Gastroesophageal sphincter (tissue), 4 donors: ENCODE measurements at regions not wholly inside any gene's neighbourhood (a gene's known extent, or its start where the extent isn't known, plus 50 kb on each side); places are given as distances from the start of the nearest gene placed in this dataset.

Source experiments
- ATAC-seq: fragments of 150-250 bp; one replicate; pipeline ENCODE4 v1.9.1; 2016; ENCODE audit warnings: mild to moderate bottlenecking, moderate library complexity
- H3K27ac ChIP-seq, 4 donors: fragments of 200-600 bp; sonication (generic) in 3 of 4; 1 replicate in 3 of 4; 2 replicates in 1 of 4; pipeline ENCODE4 v1.5.1; 2016 to 2019
- H3K27me3 ChIP-seq: fragments of 200-600 bp; sonication (generic); one replicate; pipeline ENCODE4 v1.5.1; 2019
- H3K36me3 ChIP-seq, 2 donors: fragments of 200-600 bp; sonication (generic); one replicate each; pipeline ENCODE4 v1.5.1; 2019; ENCODE audit warnings: control low read depth in 1 of 2
- H3K4me1 ChIP-seq, 3 donors: fragments of 200-600 bp; sonication (generic); 1 replicate in 2 of 3; 2 replicates in 1 of 3; pipeline ENCODE4 v1.5.1; 2016 to 2019; ENCODE audit warnings: control low read depth in 2 of 3
- H3K4me3 ChIP-seq, 2 donors: fragments of 200-600 bp; sonication (generic); one replicate each; pipeline ENCODE4 v1.5.1; 2019; ENCODE audit warnings: mild to moderate bottlenecking in 1 of 2, moderate library complexity in 1 of 2
- H3K9me3 ChIP-seq, 3 donors: fragments of 200-600 bp; sonication (generic); one replicate each; pipeline ENCODE4 v1.5.1; 2017 to 2019; ENCODE audit warnings: control low read depth in 2 of 3
- EP300 ChIP-seq: sonication (generic); formaldehyde crosslinking; IDR thresholded peaks from one replicate; pipeline ENCODE4 v1.6.1; 2017; ENCODE audit warnings: antibody characterized with exemption, mild to moderate bottlenecking
- POLR2A ChIP-seq, 2 donors: fragments of 450-650 bp; IDR thresholded peaks; one replicate each; pipeline ENCODE4 v1.6.1; 2017; ENCODE audit warnings: antibody characterized with exemption in 2 of 2, mild to moderate bottlenecking in 2 of 2, moderate library complexity in 1 of 2
- POLR2AphosphoS5 ChIP-seq: sonication (generic); formaldehyde crosslinking; IDR thresholded peaks from one replicate; pipeline ENCODE4 v1.6.1; 2017; ENCODE audit warnings: antibody characterized with exemption
- WGBS, 2 donors: methylation state at CpG; one replicate each; pipeline ENCODE4 v1.1.5; 2018; ENCODE audit warnings: low coverage in 1 of 2; 5-methylcytosine and 5-hydroxymethylcytosine counted together
- TF ChIP-seq, protein P1 (sequence below), 4 experiments: fragments of 200-600 bp in 2 of 4; fragments of 450-650 bp in 2 of 4; sonication (generic) in 1 of 4; IDR thresholded peaks; one replicate each; pipeline ENCODE4 v1.5.1; 2017 to 2019; ENCODE audit warnings: antibody characterized with exemption in 4 of 4, mild to moderate bottlenecking in 2 of 4, moderate library complexity in 2 of 4

DNA sequence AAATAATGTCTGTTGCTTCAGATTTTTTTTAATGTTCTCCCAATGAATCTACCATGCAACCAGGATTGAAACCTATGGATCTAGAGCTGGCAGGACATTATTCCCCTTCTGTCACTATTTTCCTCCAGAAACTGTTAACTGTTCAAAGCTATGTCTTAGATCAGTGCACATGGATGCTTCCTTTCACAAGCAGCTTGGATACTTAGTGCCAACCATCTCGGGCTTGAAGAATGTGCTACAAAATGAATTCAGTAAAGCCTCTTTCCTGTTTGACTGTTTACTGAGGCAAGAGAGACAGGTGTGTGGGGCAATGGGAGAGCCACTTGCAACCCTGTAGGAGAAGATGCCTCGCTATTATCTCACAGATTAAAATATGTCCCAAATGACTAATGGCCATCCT lies 774.8 kb downstream of the KCTD16 start:
- Histone ChIP-seq H3K27me3 (no peaks in the 10 kb centered on the region), H3K36me3 (no peaks in the 10 kb centered on the region), H3K9me3 (no peaks in the 10 kb centered on the region), H3K4me1 (no peaks in the 10 kb centered on the region), H3K27ac (no peak overlapping the region), H3K4me3 (no peak overlapping the region)
- TF ChIP-seq EP300 (no peak), POLR2A (IDR thresholded peaks at IDR 0.05) (no peak), POLR2AphosphoS5 (no peak)
- TF ChIP-seq, protein P1, sequence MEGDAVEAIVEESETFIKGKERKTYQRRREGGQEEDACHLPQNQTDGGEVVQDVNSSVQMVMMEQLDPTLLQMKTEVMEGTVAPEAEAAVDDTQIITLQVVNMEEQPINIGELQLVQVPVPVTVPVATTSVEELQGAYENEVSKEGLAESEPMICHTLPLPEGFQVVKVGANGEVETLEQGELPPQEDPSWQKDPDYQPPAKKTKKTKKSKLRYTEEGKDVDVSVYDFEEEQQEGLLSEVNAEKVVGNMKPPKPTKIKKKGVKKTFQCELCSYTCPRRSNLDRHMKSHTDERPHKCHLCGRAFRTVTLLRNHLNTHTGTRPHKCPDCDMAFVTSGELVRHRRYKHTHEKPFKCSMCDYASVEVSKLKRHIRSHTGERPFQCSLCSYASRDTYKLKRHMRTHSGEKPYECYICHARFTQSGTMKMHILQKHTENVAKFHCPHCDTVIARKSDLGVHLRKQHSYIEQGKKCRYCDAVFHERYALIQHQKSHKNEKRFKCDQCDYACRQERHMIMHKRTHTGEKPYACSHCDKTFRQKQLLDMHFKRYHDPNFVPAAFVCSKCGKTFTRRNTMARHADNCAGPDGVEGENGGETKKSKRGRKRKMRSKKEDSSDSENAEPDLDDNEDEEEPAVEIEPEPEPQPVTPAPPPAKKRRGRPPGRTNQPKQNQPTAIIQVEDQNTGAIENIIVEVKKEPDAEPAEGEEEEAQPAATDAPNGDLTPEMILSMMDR (IDR thresholded peaks at IDR 0.05): no peak
- 22 to 33% methylated on average over 1 of the region's 2 CpGs for WGBS, 2 donors
- ATAC-seq: no peak

DNA sequence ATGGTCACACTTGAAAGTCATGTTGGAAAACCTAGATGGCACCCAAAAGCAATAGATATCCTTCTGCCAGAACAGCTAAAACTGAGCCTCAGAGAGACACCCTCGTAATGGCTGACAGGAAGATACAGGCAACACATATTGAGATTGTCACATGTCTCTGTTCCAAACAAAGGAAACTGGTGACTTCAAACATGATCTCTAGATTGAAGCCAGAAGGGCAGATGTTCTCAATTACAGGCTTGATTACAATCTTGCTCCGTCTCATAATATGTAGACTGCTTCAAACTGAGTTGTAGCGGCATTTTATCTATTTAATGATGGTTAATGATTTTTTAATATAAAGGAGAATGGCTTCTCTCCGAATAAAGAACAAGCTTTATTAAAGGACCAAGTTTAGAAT lies 774.3 kb downstream of the KCTD16 start:
- Histone ChIP-seq H3K9me3 (no peaks in the 10 kb centered on the region), H3K4me3 (no peak overlapping the region), H3K36me3 (no peaks in the 10 kb centered on the region), H3K27me3 (no peaks in the 10 kb centered on the region), H3K27ac (no peak overlapping the region), H3K4me1 (no peaks in the 10 kb centered on the region)
- TF ChIP-seq POLR2A (IDR thresholded peaks at IDR 0.05) (no peak), POLR2AphosphoS5 (no peak), EP300 (no peak)
- TF ChIP-seq, protein P1 (IDR thresholded peaks at IDR 0.05): no peak
- ATAC-seq: no peak
- WGBS, 2 donors: 40 to 42% methylated on average over 4 of the region's 4 CpGs

DNA sequence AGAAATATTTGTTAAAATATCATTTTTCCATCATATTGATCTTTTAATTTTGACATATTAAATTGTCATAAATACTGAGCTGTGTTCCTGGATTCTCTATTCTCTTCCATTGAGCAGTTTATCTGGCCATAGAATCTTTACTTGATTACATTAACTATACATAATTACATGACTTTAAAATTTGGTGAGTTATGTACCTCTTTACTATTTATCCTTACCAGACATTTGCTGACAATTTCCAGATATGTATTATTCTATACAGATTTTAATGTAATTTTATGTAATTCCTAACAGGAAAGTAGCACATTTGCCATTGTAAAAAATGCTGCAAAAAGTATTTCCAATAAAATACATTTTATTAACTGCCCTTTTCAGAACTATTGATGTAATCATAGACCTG lies 770.3 kb downstream of the KCTD16 start:
- ATAC-seq: no peak
- Histone ChIP-seq H3K36me3 (no peaks in the 10 kb centered on the region), H3K9me3 (no peaks in the 10 kb centered on the region), H3K4me1 (no peaks in the 10 kb centered on the region), H3K4me3 (no peak overlapping the region), H3K27ac (no peak overlapping the region), H3K27me3 (no peaks in the 10 kb centered on the region)
- TF ChIP-seq, protein P1 (IDR thresholded peaks at IDR 0.05): no peak
- TF ChIP-seq EP300 (no peak), POLR2AphosphoS5 (no peak), POLR2A (IDR thresholded peaks at IDR 0.05) (no peak)

DNA sequence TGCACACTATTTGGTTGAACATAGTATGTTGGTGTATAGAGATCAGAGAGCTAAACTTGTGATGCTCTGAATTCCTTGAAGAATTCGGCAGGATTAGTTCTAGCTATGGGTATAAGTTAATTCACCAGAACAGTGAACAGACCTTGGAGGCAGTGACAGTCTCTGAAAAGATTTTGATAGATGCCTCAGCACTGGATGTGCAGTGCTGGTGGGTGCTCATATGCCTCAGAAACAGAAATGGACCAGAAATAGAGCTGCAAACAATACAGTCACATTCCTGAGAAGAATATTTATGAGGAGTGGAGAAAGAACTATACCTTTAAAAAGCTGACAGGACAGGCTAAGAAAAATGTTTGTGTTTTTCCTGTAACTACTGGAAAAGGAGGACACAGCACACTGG lies 747.7 kb downstream of the KCTD16 start:
- WGBS, 2 donors: 50% methylated on average over 1 of the region's 1 CpG
- H3K4me3 ChIP-seq: no peak overlapping the region
- no peak overlapping the region for H3K27ac ChIP-seq
- H3K9me3 ChIP-seq: no peaks in the 10 kb centered on the region
- H3K4me1 ChIP-seq: no peaks in the 10 kb centered on the region
- H3K36me3 ChIP-seq: no peaks in the 10 kb centered on the region
- ATAC-seq: no peak
- TF ChIP-seq, protein P1 (IDR thresholded peaks at IDR 0.05): no peak
- no peak for TF ChIP-seq EP300
- no peak for TF ChIP-seq POLR2AphosphoS5
- no peak for TF ChIP-seq POLR2A (IDR thresholded peaks at IDR 0.05)
- H3K27me3 ChIP-seq: no peaks in the 10 kb centered on the region

DNA sequence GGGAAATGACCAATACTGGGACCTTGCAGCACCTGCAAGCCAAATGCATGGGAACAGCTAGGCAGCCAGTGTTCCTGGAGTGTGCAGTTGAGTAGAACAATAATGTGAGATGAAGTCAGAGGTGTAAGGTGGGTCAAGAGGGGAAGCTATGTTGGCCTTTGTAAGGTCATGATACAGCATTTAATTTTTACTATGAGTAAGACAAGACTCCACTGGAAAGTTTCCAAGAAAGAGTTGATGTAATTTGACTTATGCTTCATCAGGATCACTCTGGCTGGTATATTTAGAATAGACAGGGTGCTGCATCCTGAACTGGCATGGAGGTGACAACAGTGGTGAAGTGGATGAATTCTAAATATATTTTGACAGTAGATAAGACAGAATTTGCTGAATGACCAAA lies 744.8 kb downstream of the KCTD16 start:
- no peaks in the 10 kb centered on the region for H3K36me3 ChIP-seq
- H3K9me3 ChIP-seq: peaks cover 0 to 6% (median 0%) of the 10 kb centered on the region in 3 donors
- TF ChIP-seq, protein P1 (IDR thresholded peaks at IDR 0.05): no peak
- TF ChIP-seq EP300 (no peak), POLR2AphosphoS5 (no peak), POLR2A (IDR thresholded peaks at IDR 0.05) (no peak)
- no peak overlapping the region for H3K4me3 ChIP-seq
- no peak for ATAC-seq
- H3K27ac ChIP-seq: no peak overlapping the region
- H3K4me1 ChIP-seq: no peaks in the 10 kb centered on the region
- H3K27me3 ChIP-seq: no peaks in the 10 kb centered on the region
